ENCODE measurements at regions not wholly inside any gene's neighbourhood (a gene's known extent, or its start where the extent isn't known, plus 50 kb on each side); places are given as distances from the start of the nearest gene placed in this dataset.

DNA sequence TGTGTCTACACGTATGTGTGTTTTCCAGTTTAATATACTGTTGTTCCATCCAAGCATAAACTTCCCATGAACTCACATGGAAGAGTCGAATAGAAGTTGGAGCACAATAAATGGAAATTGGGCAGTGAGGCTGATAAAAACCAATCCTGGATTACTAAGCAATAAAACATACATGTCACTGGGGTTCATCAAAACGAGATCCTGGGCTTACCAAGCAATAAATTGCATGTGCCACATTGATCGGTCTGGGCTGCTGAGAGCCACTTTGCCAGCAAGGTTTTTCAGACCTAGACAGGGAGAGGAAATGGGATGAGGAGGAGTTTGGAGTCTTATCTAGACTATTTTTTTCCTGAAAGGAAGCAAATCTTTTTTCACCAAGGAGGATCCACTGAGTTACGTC, 322.3 kb upstream of the C16orf82 start:
- ATAC-seq (ENCODE audit: low FRiP score) (no peak), DNase-seq (ENCODE audit: low spot score) (no peak)
- TF ChIP-seq, protein P1, sequence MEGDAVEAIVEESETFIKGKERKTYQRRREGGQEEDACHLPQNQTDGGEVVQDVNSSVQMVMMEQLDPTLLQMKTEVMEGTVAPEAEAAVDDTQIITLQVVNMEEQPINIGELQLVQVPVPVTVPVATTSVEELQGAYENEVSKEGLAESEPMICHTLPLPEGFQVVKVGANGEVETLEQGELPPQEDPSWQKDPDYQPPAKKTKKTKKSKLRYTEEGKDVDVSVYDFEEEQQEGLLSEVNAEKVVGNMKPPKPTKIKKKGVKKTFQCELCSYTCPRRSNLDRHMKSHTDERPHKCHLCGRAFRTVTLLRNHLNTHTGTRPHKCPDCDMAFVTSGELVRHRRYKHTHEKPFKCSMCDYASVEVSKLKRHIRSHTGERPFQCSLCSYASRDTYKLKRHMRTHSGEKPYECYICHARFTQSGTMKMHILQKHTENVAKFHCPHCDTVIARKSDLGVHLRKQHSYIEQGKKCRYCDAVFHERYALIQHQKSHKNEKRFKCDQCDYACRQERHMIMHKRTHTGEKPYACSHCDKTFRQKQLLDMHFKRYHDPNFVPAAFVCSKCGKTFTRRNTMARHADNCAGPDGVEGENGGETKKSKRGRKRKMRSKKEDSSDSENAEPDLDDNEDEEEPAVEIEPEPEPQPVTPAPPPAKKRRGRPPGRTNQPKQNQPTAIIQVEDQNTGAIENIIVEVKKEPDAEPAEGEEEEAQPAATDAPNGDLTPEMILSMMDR (IDR thresholded peaks at IDR 0.05) = no peak

DNA sequence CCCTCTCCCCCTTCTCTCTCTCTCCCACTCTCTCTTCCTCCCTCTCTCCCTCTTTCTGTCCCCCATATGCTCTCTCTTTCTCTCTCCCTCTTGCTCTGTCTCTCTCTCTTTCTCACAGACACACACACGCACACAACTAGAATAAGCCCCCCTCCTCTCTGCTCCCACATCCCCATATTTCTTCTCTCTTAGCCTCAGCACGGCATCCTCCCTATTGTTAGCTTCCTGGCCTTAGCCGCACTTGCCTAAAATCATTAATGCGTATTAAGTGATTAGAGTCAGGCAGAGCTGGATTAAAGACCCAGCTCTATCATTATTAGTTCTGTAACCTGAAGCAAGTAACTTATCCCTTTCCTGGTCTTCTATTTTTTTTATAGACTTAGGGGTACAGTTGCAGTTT, 319.0 kb upstream of the C16orf82 start:
- ATAC-seq (ENCODE audit: low FRiP score) (no peak), DNase-seq (ENCODE audit: low spot score) (no peak)
- TF ChIP-seq, protein P1 (IDR thresholded peaks at IDR 0.05) = no peak

DNA sequence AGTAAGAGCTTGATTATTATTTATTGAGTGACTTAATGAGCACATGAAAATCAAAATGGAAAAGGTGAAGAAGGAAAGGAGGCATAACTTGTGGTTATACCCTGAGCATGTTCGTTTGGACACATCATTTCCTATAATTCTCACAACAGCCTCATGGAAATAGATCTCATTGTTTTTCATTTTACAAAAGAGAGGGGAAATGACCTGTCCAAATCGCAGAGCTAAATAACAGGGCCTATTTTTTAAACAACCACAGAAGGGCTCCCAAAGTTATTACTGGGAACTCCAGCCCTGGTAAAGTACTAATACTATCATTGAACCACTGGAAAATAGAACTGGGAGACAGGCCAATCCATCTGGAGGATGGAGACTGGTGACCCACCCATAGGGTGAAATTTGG, 317.7 kb upstream of the C16orf82 start:
- no peak for DNase-seq (ENCODE audit: low spot score)
- ATAC-seq (ENCODE audit: low FRiP score) = no peak
- TF ChIP-seq, protein P1 (IDR thresholded peaks at IDR 0.05) = no peak

DNA sequence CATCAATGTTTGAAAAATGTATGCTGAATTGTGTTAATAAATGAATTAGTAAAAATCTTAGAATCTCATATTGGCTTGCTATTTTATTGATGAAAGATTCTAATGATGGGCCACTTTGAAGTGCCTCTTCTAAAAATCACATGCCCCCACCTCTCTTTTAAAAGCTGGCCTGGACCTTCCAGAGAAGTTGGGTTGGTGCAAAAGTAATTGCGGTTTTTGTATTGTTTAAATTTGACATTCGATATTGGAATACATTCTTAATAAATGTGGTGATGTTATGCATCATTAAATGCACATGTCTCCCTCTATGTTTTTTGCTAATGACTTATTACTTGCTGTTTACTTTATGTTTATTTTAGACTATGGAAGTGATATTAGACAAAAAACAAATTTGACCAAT, 314.6 kb upstream of the C16orf82 start:
- DNase-seq (ENCODE audit: low spot score) = no peak

DNA sequence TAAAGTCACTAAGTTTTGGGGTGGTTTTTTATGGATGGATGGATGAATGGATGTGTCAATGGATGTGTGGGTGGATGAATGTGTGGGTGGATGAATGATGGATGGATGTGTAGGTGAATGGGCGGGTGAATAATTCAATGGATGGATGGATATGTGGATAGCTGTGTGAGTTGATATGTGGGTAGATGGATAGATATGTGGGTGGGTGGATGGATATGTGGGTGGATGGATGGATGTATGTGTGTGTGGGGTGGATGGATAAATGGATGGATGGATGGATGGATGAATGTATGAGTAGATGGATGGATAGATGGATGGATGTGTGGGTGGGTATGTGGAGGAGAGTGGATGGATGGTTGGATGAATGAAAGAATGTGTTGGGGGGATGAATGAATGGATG, 310.1 kb upstream of the C16orf82 start:
- DNase-seq (ENCODE audit: low spot score) (no peak), ATAC-seq (ENCODE audit: low FRiP score) (no peak)
- TF ChIP-seq, protein P1 (IDR thresholded peaks at IDR 0.05) = no peak

More for the DNA sequence above, 314.6 kb upstream of the C16orf82 start:
- no peak for ATAC-seq (ENCODE audit: low FRiP score)
- TF ChIP-seq, protein P1 (IDR thresholded peaks at IDR 0.05) = no peak

DNA sequence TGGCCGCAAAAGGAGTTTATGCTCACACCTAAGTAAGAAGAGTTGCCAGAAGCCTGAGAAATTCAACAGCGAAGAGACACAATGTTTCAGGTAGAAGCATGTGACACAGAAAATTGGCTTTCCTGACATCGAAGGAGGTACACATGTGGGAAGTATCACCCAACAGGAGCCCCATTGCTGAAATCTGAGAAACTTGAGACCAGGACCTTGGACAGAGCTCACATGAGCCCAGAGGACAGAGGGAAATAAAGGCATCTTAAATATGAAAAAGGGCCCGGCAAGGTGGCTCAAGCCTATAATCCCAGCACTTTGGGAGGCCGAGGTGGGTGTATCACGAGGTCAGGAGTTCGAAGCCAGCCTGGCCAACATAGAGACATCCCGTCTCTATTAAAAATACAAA, 304.1 kb upstream of the C16orf82 start:
- ATAC-seq (ENCODE audit: low FRiP score) (no peak), DNase-seq (ENCODE audit: low spot score) (no peak)
- TF ChIP-seq, protein P1 (IDR thresholded peaks at IDR 0.05) = no peak

DNA sequence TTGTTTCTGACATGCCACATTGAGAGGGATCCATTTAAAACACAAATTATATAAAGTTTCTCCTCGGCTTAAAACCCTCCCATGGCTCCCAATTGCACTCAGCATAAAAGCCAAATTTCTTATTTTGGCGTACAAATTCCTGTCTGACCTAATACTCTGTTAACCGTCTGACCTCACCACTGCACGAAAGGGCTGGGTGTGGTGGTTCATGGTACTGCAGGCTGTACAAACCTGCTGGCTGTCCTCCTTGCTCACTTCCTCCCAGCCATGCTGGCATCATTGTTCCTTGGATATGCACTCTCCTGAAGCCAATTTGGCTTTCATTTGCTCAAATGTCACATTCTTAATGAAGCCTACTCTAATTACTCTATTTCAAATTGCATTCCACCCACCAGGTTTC, 301.6 kb upstream of the C16orf82 start:
- no peak for DNase-seq (ENCODE audit: low spot score)
- ATAC-seq (ENCODE audit: low FRiP score) = no peak
- TF ChIP-seq, protein P1 (IDR thresholded peaks at IDR 0.05) = no peak

Data from omental fat pad (tissue), 3 donors.